ENCODE measurements at regions not wholly inside any gene's neighbourhood (a gene's known extent, or its start where the extent isn't known, plus 50 kb on each side); places are given as distances from the start of the nearest gene placed in this dataset.
A peak's percentile ranks its signal among the peaks of the same experiment; 100 is the strongest.
"Not testable (repeated sequence)": the region's sequence is repeated elsewhere in the genome, so short reads cannot be mapped to it uniquely, and the experiment has no call there.

DNA sequence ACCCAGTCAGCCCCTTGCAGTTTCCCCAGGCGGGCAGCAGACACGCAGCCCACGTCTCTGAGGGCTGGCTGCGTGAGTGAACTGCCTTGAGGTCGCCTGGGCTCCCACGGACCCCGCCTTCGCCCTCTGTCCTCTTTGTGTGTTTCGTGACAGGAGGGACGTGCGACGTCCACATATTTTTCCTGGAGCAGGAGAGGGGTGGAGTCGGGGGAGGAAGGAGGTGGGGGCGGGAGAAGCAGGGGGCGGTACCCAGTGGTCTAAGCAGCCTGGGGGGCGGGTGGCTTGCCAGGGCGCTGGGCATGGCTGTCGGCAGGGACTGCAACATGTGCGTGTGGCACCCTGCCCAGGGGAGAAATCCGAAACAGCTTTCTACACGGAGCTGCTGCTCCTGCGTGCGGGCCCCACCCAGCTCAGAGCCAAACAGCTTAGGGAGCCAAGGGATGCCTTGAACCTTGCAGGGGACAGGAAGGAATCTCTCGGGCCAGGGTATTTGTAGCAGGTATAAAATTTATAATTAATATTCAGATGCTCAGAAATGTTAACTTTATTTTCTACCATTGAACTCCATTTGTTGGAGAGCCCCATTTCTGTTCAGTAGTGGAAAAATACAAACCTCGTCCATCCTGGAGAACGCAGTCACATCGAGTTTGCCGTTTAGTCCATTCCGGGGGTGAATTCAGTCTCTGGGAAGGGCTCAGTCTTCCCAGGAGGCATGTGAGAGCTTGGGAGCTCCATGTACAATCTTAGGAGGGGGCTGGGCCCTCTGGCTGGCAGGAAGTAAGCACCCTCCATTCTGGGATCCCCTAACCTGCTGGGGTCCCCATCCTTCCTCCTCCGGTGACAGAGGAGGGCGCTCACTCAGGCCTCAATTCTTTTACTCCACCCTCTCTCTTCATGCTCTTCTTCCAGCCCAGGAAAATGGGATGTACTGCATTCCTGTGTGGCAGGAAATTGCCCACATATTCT is 79.1 kb upstream of the MEF2A start:
- DNase-seq: peak; percentile 25

DNA sequence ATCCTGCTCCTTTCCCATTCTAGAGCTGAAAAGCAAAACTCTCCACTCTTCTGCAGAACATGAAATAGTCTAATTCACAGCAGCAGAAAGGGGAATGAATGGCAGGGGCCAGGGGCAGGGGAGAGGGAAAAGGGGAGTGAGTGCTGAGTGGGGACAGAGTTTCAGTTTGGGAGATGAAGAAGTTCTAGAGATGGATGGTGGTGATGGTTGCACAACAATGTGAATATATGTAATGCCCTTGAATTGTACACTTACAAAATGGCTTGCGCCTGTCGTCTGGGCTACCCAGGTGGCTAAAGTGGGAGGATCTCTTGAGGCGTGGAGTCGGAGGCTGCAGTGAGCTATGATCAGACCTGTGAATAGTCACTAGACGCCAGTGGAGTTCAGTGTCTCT is 78.5 kb upstream of the MEF2A start:
- DNase-seq: no peak

DNA sequence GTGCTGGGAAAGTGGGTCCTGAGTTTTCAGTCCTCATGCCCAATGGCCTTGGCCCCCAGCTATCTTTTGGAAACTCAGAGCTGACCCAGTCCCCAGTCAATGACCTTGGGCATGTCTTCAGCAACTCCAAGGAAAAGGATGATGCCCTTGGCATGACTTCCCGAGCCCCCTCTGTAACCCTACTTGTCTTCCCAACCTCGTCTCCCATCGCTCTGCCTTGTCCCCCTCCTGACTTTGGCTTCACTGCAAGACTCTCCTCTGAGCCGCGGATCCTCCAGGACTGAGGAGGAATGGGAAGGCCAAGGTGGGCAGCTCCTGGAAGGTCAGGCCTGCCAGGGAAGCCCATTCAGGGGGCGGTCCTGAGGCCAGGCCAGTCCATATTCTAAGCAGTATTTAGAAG is 73.5 kb upstream of the MEF2A start:
- no peak for DNase-seq

GRCh38 chr15:99492716-99493115 is 73.1 kb upstream of the MEF2A start:
- no peak for DNase-seq

DNA sequence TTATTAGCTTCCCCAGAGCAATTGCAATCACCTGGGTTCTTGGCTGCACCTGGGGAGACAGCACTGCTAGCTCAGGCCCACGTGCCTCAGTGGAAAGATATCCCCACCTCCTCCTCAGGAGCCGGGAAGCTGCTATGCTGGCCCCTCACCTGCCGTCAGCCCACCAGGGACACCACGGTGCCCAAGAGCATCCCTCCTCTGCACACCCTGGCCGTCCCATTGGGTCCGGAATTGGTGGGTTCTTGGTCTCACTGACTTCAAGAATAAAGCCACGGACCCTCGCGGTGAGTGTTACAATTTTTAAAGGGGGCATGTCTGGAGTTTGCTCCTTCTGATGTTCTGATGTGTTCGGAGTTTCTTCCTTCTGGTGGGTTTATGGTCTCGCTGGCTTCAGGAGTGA is 72.3 kb upstream of the MEF2A start:
- DNase-seq: no peak

- not testable (repeated sequence) for DNase-seq
Observed at GRCh38 chr15:99494536-99495233, 71.1 kb upstream of the MEF2A start.

- no peak for DNase-seq
Observed at GRCh38 chr15:99495430-99496301, 70.1 kb upstream of the MEF2A start.

- no peak for DNase-seq
Observed at GRCh38 chr15:99496302-99496629, 69.5 kb upstream of the MEF2A start.

- no peak for DNase-seq
Observed at GRCh38 chr15:99502182-99502581, 63.6 kb upstream of the MEF2A start.

DNA sequence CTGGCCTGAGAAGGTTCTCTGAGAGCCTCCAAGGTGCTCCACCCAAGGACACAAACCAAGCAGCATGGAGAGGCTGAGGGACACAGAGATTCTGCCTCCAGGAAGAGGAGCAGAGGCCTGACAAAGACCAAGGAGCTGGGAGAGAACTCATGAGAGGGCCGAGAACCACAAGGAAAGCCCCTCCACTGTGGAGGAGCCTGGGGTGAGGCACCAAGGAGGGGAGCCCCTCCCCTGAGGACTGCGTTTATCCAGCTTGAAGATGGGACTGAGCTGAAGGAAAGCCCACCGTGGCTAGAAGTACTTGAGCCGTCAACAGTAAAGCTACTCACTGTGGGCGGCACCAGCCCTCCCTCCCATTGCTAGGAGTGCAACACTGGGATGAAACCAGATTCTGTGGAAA is 63.1 kb upstream of the MEF2A start:
- no peak for DNase-seq

- no peak for DNase-seq
Observed at GRCh38 chr15:99503411-99503810, 62.4 kb upstream of the MEF2A start.

DNA sequence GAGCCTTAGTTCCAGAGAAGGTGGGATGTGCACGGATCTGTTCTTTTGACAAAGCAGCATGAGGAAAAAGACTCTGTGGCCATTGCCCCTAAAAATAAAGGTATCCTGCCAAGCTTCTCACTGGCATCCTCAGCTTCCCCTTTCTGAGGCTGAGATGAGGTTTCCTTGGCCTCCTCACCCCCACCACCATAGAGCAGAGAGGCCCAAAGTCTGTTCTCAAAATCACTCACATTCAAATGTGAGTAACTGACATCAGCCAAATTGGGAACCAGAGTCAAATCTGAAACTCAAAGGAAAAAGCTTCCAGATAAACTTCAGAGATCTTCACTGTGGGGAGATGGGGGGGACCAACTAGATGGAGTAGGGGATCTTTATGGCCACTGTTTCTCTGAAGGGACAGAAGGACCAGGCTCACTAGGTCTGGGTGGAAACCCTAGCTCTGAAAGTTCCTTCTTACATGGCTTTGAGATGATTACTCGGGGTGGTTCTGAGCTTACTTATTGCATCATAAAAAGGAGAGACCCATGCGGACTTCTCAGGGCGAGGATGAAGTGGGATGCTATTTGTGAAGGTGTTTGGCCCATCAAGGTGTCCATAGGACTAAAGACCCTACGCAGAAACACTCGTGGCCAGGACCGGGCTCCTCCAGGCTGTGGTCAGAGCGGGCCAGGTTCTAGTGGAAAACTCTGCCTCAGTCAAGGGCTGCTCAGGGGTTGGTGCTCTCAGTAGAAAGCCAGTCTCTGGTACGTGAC is 61.5 kb upstream of the MEF2A start:
- no peak for DNase-seq

GRCh38 chr15:99504823-99505551 is 60.8 kb upstream of the MEF2A start:
- DNase-seq: no peak

GRCh38 chr15:99506399-99506798 is 59.4 kb upstream of the MEF2A start:
- no peak for DNase-seq

DNA sequence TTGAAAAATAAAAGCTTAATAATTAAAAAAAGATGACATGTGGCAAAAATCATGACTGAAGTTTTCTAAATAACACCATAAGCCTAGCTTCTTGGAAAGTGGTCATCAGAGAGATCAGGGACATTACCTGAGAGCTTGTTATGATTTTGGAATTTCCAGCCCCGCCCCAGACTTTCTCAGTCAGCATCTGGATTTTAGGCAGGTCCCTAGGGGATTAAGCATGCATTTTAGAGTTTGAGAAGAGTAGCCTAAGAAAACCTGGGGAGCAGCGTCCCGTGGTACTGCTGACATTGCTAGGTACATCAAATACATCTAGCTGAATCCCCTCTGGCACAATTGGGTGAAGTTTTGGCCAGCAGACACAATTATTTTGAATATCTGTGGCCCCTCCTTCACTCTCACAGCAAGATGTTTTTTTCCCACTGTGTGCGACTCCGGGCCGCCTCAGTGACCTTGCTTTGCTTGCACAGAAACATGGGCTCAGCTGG is 58.7 kb upstream of the MEF2A start:
- DNase-seq: no peak

GRCh38 chr15:99507504-99508310 is 58.1 kb upstream of the MEF2A start:
- DNase-seq: peak; percentile 21

DNA sequence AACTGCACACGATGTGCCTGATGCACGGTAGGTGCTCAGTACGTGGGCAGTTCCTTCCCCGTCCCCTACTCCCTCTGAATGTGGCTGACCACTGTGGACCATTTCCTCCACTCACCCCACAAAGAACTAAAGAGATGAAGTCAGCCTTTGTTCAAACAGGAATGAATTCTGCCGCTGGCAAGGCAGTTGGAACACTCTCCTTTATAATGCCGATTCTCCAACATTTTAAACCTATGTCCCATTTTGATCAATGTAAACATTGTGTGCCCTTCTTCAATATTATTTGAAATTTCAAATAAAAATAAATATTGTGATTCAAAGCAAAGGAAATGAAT is 57.5 kb upstream of the MEF2A start:
- DNase-seq: no peak

GRCh38 chr15:99508852-99509251 is 56.9 kb upstream of the MEF2A start:
- no peak for DNase-seq

DNA sequence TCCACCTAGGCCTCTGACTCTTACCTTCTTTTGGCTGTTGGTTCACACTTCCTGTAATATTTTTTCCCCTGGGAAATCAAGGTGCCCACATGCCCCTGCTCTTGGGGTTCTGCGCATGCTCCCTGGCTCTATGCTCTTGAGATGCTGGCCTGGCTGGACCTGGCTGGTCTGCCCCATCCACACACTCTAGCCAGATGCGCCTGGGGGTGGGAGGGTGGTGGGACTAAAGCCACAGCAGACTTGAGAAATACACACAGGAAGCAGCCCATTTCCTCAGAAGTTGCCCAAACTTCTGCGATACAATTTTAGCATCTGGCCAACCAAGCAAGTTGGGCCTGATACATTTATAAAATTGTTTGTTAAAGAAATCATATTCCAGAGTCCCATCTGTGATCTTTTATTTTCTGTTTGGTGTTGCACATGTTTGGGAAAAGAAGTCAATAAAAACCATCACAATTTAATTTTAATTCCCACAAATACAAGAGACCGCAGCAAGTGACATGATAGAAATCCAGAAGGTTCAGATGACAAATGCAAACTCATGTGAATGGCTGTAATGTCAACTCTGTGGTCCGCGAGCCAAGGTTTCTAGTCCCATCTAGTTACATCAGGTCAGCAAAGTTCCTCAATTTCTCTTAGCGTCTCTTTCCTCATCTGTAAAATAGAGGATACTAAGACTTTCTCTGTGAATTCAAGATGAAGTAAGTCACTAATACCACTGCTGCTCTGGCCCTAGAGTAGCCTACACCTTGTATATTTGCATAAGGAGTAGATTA is 55.9 kb upstream of the MEF2A start:
- peak; percentile 16 for DNase-seq

DNA sequence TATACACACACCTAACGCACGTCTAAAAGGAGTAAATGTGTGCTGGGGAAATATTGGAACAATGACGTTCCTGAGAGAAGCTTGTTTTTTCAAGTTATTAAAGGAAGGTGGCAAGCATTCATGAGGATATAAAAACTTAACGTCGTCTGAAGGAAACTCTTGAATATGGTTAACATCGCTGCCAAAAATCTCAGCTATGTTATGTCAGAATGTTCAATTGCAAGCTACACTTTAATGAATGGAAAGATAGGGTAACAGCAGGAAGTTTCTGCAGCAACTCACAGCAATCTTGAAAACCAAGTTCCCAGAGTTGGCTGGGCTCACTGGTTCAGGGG is 54.3 kb upstream of the MEF2A start:
- no peak for DNase-seq
